Gastroesophageal sphincter (tissue), 3 donors: ENCODE measurements at regions not wholly inside any gene's neighbourhood (a gene's known extent, or its start where the extent isn't known, plus 50 kb on each side); places are given as distances from the start of the nearest gene placed in this dataset.

Source experiments
- EP300 ChIP-seq: sonication (generic); formaldehyde crosslinking; IDR thresholded peaks from one replicate; pipeline ENCODE4 v1.6.1; 2017; ENCODE audit warnings: antibody characterized with exemption, mild to moderate bottlenecking
- POLR2A ChIP-seq, 2 donors: fragments of 450-650 bp; IDR thresholded peaks; one replicate each; pipeline ENCODE4 v1.6.1; 2017; ENCODE audit warnings: antibody characterized with exemption in 2 of 2, mild to moderate bottlenecking in 2 of 2, moderate library complexity in 1 of 2
- POLR2AphosphoS5 ChIP-seq: sonication (generic); formaldehyde crosslinking; IDR thresholded peaks from one replicate; pipeline ENCODE4 v1.6.1; 2017; ENCODE audit warnings: antibody characterized with exemption
- TF ChIP-seq, protein P1 (sequence below), 4 experiments: fragments of 200-600 bp in 2 of 4; fragments of 450-650 bp in 2 of 4; sonication (generic) in 1 of 4; IDR thresholded peaks; one replicate each; pipeline ENCODE4 v1.5.1; 2017 to 2019; ENCODE audit warnings: antibody characterized with exemption in 4 of 4, mild to moderate bottlenecking in 2 of 4, moderate library complexity in 2 of 4

DNA sequence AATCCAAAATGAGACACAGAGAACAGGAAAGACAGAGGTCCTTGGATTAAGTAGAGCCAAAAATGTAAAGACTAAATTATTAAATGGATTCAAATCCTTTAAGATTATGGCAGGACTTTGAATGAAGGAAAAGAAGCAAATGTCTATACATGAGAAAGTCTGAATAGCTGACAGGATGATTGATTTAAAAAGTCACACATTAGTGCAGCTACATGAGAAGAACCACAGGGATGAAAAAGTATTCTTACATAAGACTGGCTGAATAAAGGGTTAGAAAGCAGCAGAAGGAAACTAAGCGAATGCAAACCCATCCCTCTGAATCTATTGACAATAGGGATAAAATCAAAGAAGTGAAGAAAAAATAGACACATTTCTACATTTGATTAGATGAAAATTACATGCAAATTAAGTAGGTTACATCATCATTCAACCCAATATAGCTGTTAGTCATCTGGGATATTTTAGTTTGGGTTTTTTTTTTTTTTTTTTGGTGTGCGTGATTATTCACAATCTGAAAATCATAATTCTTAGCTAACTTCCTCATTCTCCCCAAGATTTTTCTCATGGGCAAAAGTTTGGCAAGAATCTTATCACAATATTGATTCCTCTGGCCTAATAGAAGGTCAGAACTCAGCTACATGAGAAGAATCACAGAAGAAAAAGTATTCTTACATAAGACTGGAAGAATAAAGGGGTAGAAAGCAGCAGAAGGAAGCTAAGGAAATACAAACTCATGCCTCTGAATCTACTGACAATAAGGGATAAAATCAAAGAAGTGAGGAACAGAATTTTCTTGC lies 845.4 kb downstream of the HACE1 start:
- TF ChIP-seq, protein P1, sequence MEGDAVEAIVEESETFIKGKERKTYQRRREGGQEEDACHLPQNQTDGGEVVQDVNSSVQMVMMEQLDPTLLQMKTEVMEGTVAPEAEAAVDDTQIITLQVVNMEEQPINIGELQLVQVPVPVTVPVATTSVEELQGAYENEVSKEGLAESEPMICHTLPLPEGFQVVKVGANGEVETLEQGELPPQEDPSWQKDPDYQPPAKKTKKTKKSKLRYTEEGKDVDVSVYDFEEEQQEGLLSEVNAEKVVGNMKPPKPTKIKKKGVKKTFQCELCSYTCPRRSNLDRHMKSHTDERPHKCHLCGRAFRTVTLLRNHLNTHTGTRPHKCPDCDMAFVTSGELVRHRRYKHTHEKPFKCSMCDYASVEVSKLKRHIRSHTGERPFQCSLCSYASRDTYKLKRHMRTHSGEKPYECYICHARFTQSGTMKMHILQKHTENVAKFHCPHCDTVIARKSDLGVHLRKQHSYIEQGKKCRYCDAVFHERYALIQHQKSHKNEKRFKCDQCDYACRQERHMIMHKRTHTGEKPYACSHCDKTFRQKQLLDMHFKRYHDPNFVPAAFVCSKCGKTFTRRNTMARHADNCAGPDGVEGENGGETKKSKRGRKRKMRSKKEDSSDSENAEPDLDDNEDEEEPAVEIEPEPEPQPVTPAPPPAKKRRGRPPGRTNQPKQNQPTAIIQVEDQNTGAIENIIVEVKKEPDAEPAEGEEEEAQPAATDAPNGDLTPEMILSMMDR (IDR thresholded peaks at IDR 0.05): no peak
- TF ChIP-seq POLR2A (IDR thresholded peaks at IDR 0.05) (no peak), POLR2AphosphoS5 (no peak), EP300 (no peak)
